ENCODE measurements at regions not wholly inside any gene's neighbourhood (a gene's known extent, or its start where the extent isn't known, plus 50 kb on each side); places are given as distances from the start of the nearest gene placed in this dataset.
A peak's percentile ranks its signal among the peaks of the same experiment; 100 is the strongest.
"Not testable (repeated sequence)": the region's sequence is repeated elsewhere in the genome, so short reads cannot be mapped to it uniquely, and the experiment has no call there.

DNA sequence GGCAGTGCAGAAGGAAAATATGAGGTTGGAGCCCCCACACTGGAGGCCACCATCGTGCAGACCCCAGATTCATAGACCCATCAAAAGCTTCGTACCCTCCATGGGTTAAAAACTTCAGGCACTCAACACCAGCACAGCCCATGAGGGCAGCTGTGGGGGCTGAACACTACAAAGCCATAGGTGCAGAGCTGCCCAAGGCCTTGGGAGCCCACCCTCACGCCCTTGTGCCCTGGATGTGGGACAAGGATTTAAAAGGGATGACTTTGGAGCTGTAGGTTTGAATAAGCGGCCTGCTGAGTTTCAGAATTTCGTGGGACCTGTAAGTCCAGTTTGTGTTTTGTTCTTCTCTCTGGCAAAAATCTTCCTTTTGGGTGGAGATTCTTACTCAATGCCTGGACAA lies 747.6 kb downstream of the SPATA31A6 start:
- H3K27me3 ChIP-seq; ATAC-seq; intact Hi-C loops (cut with DNase I); H3K4me1 ChIP-seq; H3K36me3 ChIP-seq; H3K27ac ChIP-seq; DNase-seq; H3K9me3 ChIP-seq; H3K4me3 ChIP-seq: not testable (repeated sequence)
- 59 to 63% methylated on average over 4 to 5 of the region's 5 CpGs for WGBS, 2 donors

DNA sequence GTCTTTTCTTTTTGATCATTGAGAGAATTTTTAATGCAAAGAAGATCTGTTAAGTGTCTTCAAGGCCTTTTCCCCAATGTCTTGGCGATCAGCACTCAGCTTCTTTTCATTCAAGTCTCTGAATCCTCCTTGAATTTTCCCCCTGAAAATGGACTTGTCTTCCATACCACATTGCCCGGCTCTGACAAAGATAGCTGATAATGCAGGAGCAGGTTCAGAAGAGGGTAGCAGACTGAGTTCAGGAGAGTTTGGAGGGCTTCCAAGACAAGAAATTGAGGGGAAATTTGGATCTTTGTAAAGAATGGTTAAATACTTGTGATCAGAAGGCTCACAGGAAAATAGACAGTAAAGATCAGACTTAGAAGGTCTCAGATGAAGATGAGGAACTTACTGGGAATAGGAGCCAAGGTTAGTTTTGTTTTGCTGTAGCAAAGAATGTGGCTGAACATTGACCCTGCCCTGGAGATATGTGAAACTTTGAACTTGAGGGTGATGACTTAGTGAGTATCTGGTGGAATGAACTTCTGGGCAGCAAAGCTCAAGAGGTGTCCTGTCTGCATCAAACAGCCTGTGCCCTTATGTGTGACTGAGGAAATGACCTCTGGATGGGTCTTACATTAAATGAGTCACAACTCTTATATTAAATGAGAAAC lies 754.2 kb downstream of the SPATA31A6 start:
- DNase-seq; H3K36me3 ChIP-seq; H3K27ac ChIP-seq; H3K27me3 ChIP-seq; H3K4me3 ChIP-seq; intact Hi-C loops (cut with DNase I); H3K4me1 ChIP-seq; H3K9me3 ChIP-seq; ATAC-seq: not testable (repeated sequence)
- WGBS, 2 donors = 33 to 64% methylated on average over 2 of the region's 2 CpGs

- H3K27me3 ChIP-seq; intact Hi-C loops (cut with DNase I); H3K27ac ChIP-seq; H3K9me3 ChIP-seq; H3K36me3 ChIP-seq; DNase-seq; H3K4me1 ChIP-seq; H3K4me3 ChIP-seq: not testable (repeated sequence)
- 54 to 78% methylated on average over 2 to 4 of the region's 4 CpGs for WGBS, 2 donors
- ATAC-seq = peak in 2 of 8 donors; percentile 48 to 72
Measured at GRCh38 chr9:42947050-42947449, 763.6 kb downstream of the SPATA31A6 start.

DNA sequence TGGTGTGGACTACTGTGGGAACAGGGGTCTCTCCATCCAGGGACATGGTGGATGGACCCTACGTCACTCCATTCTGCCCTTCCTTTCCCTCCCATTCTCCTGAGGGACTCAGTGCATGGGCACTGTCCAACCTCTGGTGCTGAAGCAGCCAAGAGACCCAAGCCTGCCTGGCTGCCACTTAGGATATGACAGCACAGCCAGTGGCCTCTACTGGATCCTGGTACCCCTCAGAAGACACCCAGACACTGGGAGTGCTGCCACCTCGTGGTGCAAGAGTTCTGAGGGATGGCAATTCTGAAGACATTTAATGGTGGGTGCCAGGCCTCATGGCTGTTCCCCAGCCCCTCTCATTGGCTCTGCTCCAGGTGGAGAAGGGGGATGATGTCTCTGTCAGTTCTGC lies 767.8 kb downstream of the SPATA31A6 start:
- H3K27me3 ChIP-seq; H3K36me3 ChIP-seq; H3K27ac ChIP-seq; H3K4me1 ChIP-seq; H3K4me3 ChIP-seq; H3K9me3 ChIP-seq; DNase-seq; ATAC-seq; intact Hi-C loops (cut with DNase I): not testable (repeated sequence)
- TF ChIP-seq, protein P1, sequence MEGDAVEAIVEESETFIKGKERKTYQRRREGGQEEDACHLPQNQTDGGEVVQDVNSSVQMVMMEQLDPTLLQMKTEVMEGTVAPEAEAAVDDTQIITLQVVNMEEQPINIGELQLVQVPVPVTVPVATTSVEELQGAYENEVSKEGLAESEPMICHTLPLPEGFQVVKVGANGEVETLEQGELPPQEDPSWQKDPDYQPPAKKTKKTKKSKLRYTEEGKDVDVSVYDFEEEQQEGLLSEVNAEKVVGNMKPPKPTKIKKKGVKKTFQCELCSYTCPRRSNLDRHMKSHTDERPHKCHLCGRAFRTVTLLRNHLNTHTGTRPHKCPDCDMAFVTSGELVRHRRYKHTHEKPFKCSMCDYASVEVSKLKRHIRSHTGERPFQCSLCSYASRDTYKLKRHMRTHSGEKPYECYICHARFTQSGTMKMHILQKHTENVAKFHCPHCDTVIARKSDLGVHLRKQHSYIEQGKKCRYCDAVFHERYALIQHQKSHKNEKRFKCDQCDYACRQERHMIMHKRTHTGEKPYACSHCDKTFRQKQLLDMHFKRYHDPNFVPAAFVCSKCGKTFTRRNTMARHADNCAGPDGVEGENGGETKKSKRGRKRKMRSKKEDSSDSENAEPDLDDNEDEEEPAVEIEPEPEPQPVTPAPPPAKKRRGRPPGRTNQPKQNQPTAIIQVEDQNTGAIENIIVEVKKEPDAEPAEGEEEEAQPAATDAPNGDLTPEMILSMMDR (IDR thresholded peaks at IDR 0.05) = peak in 2 of 9 donors; percentile 9 to 18
- WGBS, 2 donors = 20 to 23% methylated on average over 2 of the region's 2 CpGs

- intact Hi-C loops (cut with DNase I); H3K4me1 ChIP-seq; H3K36me3 ChIP-seq; H3K27ac ChIP-seq; H3K4me3 ChIP-seq; H3K9me3 ChIP-seq; H3K27me3 ChIP-seq; DNase-seq; ATAC-seq: not testable (repeated sequence)
- 46 to 63% methylated on average over 2 of the region's 2 CpGs for WGBS, 2 donors
Measured at GRCh38 chr9:42965155-42965554, 781.7 kb downstream of the SPATA31A6 start.

- DNase-seq; H3K9me3 ChIP-seq; H3K36me3 ChIP-seq; H3K4me3 ChIP-seq; ATAC-seq; H3K4me1 ChIP-seq; H3K27ac ChIP-seq; intact Hi-C loops (cut with DNase I); H3K27me3 ChIP-seq: not testable (repeated sequence)
- 82 to 85% methylated on average over 10 of the region's 10 CpGs for WGBS, 2 donors
Measured at GRCh38 chr9:42971872-42972271, 788.4 kb downstream of the SPATA31A6 start.

GRCh38 chr9:42974725-42975124 lies 791.3 kb downstream of the SPATA31A6 start:
- TF ChIP-seq, protein P1 (IDR thresholded peaks at IDR 0.05) = peak in 1 of 9 donors; percentile 15
- H3K4me3 ChIP-seq; H3K4me1 ChIP-seq; H3K27me3 ChIP-seq; H3K9me3 ChIP-seq; H3K27ac ChIP-seq; intact Hi-C loops (cut with DNase I); H3K36me3 ChIP-seq; ATAC-seq; DNase-seq: not testable (repeated sequence)
- WGBS, 2 donors = 18 to 24% methylated on average over 26 to 31 of the region's 31 CpGs

GRCh38 chr9:42984761-42985160 lies 801.3 kb downstream of the SPATA31A6 start:
- H3K4me1 ChIP-seq; H3K9me3 ChIP-seq; H3K27me3 ChIP-seq; H3K36me3 ChIP-seq; H3K27ac ChIP-seq; intact Hi-C loops (cut with DNase I); ATAC-seq; DNase-seq; H3K4me3 ChIP-seq: not testable (repeated sequence)
- 82 to 88% methylated on average over 14 of the region's 14 CpGs for WGBS, 2 donors
